ENCODE measurements at regions not wholly inside any gene's neighbourhood (a gene's known extent, or its start where the extent isn't known, plus 50 kb on each side); places are given as distances from the start of the nearest gene placed in this dataset.

DNA sequence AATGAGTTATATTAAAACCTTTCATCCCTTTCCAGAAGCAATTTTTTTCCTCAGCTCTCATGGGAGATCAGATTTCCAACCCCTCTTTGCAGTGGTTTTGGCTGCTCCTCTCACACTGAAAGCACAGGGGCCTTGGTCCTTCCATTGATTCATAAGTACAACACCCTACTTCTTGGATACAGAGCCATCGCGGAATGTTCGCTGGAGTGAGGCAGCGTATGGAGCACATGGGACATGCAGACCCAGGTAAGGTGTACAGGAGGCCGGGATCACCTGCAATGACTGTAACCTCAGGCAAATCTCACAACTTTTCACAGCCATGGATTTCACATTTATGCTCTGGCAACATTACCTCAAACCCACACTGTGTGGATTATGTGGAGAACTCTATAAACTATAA is 75.2 kb upstream of the HEY2 start:
- peaks cover 17% of the 10 kb centered on the region for H3K27me3 Mint-ChIP-seq
- DNase-seq: no peak
- no peak overlapping the region for H3K27ac Mint-ChIP-seq
- H3K4me1 Mint-ChIP-seq: no peaks in the 10 kb centered on the region
- no peak overlapping the region for H3K4me3 Mint-ChIP-seq
- no peak for ATAC-seq
- no peaks in the 10 kb centered on the region for H3K36me3 Mint-ChIP-seq (ENCODE audit: low read depth)
- no peaks in the 10 kb centered on the region for H3K9me3 Mint-ChIP-seq

DNA sequence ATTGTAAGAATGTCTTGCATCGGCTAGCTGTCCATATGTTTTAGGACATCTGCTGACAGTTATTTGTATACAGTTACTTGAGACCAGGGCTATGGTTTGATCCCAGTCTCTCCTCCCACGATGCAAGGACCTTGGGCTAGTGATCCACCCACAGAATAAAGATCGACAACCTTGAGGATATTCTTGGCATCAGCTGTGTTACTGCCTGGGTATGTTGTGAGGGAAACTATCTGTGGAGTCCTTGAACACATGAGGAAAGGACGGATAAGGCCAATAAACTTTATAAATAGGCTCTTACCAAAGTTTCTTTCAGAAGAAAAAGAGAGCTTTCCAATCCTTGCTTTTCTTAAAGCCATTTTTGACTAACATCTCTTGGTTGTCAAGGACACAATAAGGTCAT is 70.8 kb upstream of the HEY2 start:
- no peaks in the 10 kb centered on the region for H3K4me1 Mint-ChIP-seq
- ATAC-seq (no peak), DNase-seq (no peak)
- H3K27ac Mint-ChIP-seq: no peak overlapping the region
- H3K4me3 Mint-ChIP-seq: no peak overlapping the region
- no peaks in the 10 kb centered on the region for H3K36me3 Mint-ChIP-seq (ENCODE audit: low read depth)
- H3K27me3 Mint-ChIP-seq: peaks cover 20% of the 10 kb centered on the region
- H3K9me3 Mint-ChIP-seq: no peaks in the 10 kb centered on the region

DNA sequence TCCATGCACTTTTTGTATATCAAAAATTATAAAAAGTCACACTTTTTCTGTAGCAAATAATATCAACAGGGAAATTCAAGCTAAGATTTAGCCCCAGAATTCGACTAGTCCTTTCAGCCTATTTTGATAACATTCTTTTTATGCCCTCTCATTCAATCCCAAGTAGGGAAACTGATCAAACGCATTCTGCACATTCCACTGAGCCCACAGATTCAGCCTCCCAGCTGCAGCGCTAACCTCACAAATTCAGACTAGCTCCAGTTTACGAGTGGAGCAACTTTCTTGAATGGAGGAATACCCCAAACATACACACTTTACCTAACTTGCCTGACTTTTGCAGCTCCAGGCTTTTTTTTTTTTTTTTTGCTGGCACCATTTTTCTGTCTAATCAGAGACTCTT is 70.3 kb upstream of the HEY2 start:
- no peak for ATAC-seq
- H3K4me1 Mint-ChIP-seq: no peaks in the 10 kb centered on the region
- peaks cover 22% of the 10 kb centered on the region for H3K27me3 Mint-ChIP-seq
- no peak for DNase-seq
- H3K27ac Mint-ChIP-seq: no peak overlapping the region
- no peaks in the 10 kb centered on the region for H3K36me3 Mint-ChIP-seq (ENCODE audit: low read depth)
- no peak overlapping the region for H3K4me3 Mint-ChIP-seq
- H3K9me3 Mint-ChIP-seq: no peaks in the 10 kb centered on the region

DNA sequence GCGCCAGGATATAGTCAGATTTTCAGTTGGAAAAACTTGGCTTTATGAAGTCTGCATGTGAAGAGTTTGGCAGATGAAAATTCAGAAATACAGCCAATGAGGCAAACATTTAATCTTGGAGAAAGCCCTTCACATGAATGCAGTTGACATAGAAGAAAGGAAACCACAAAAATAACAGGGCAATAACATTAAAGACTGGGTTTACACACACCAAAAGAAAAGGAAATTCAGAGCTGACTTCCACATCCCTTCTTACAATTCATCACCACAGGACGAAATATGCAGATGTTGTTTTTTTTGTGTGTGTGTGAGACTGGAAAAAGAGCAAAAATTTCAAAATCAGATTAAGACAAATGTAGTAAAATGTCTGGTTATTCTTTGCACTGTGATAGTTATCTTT is 69.8 kb upstream of the HEY2 start:
- no peak overlapping the region for H3K27ac Mint-ChIP-seq
- H3K36me3 Mint-ChIP-seq (ENCODE audit: low read depth): no peaks in the 10 kb centered on the region
- H3K27me3 Mint-ChIP-seq: peaks cover 19% of the 10 kb centered on the region
- H3K9me3 Mint-ChIP-seq: no peaks in the 10 kb centered on the region
- H3K4me3 Mint-ChIP-seq: no peak overlapping the region
- H3K4me1 Mint-ChIP-seq: no peaks in the 10 kb centered on the region
- DNase-seq (no peak), ATAC-seq (no peak)

DNA sequence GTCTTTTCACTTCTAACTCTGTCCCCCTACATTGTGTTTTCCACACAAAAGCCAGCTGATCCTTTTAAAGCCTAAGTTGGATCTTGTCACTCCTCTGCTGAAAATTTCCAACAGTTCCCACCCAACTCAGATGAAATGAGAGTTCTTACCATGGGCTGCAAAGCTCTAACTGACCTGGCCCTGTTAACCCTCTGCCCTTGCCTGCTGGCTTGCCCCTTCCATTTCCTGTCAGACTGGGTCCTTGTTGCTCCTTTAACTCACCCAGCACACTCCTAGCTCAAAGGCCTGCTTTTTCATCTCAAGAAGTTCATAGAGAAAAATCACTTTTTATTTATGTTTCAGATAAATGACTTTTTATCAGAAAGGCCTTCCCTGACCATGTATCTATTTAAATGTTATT is 66.5 kb upstream of the HEY2 start:
- Mint-ChIP-seq H3K4me3 (no peak overlapping the region), H3K4me1 (no peaks in the 10 kb centered on the region), H3K9me3 (peaks cover 7% of the 10 kb centered on the region), H3K27me3 (peaks cover 17% of the 10 kb centered on the region), H3K36me3 (ENCODE audit: low read depth) (no peaks in the 10 kb centered on the region), H3K27ac (no peak overlapping the region)
- DNase-seq (no peak), ATAC-seq (no peak)

DNA sequence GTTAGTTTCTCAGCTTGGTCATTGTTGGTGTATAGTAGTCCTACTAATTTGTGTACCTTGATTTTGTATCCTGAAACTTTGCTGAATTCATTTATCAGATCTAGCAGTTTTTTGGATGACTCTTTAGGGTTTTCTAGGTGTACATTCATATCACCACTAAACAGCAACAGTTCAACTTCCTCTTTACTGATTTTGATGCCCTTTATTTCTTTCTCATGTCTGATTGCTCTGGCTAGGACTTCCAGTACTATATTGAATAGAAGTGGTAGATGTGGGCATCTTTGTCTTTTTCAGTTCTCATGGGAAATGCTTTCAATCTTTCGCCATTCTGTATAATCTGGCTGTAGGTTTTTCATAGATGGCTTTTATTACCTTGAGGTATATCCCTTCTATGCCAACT is 61.3 kb upstream of the HEY2 start:
- no peak for DNase-seq
- no peak overlapping the region for H3K4me3 Mint-ChIP-seq
- no peaks in the 10 kb centered on the region for H3K36me3 Mint-ChIP-seq (ENCODE audit: low read depth)
- H3K27ac Mint-ChIP-seq: no peak overlapping the region
- peaks cover 15% of the 10 kb centered on the region for H3K9me3 Mint-ChIP-seq
- H3K4me1 Mint-ChIP-seq: no peaks in the 10 kb centered on the region
- H3K27me3 Mint-ChIP-seq: peaks cover 28% of the 10 kb centered on the region
- no peak for ATAC-seq

DNA sequence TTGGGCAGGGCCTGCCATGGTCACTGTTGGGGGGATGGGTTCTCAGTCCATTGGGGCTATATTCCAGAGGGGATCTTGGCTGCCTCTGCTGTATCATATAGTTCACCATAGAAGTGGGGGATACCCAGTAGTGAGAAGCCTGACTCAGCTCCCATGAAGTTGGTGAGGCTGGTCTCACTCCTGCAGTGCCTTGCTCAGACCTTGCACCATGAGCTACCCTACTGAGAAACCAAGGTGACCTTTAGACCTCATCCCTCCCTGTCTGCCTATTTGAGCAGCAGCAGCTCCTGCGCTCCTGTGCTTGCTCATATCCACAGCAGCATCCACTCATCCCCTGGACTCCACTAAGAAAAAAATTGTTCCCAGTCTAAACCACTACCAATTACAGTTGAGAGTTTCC is 56.0 kb upstream of the HEY2 start:
- Mint-ChIP-seq H3K4me1 (no peaks in the 10 kb centered on the region), H3K4me3 (no peak overlapping the region), H3K36me3 (ENCODE audit: low read depth) (no peaks in the 10 kb centered on the region), H3K9me3 (peaks cover 9% of the 10 kb centered on the region), H3K27me3 (peaks cover 38% of the 10 kb centered on the region), H3K27ac (no peak overlapping the region)
- DNase-seq (no peak), ATAC-seq (no peak)

DNA sequence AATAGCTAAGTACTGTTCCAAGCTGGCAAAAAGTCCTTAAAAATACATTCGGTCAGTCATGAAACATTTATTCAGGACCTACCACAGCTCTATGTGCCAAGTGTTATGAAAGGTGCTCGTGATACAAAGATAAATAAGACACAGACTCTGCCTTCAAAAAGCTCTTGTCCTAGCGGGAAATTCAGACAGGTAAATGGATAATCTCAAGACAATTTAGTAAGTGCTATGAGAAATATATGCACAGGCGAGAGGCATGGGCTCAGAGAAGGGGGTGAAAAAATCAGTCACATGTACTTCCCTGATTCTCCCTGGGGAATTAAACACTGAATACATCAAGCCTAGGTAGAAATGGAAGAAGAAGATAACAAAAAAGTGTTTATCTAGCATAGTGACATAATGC is 49.8 kb upstream of the HEY2 start:
- Mint-ChIP-seq H3K4me3 (no peak overlapping the region), H3K27ac (no peak overlapping the region), H3K9me3 (no peaks in the 10 kb centered on the region), H3K4me1 (no peaks in the 10 kb centered on the region), H3K36me3 (ENCODE audit: low read depth) (no peaks in the 10 kb centered on the region), H3K27me3 (peaks cover 15% of the 10 kb centered on the region)
- ATAC-seq: no peak
- DNase-seq: no peak
